COLO668 (cell line): ENCODE measurements at regions not wholly inside any gene's neighbourhood (a gene's known extent, or its start where the extent isn't known, plus 50 kb on each side); places are given as distances from the start of the nearest gene placed in this dataset.
A peak's percentile ranks its signal among the peaks of the same experiment; 100 is the strongest.

Experiments used
- DNase-seq: peaks from one replicate; lab custom pipeline; 2025; ENCODE audit not compliant: unreplicated experiment; lab: John Stamatoyannopoulos, UW

GRCh38 chr14:54342806-54343205 is 54.0 kb upstream of the CDKN3 start:
- no peak for DNase-seq

DNA sequence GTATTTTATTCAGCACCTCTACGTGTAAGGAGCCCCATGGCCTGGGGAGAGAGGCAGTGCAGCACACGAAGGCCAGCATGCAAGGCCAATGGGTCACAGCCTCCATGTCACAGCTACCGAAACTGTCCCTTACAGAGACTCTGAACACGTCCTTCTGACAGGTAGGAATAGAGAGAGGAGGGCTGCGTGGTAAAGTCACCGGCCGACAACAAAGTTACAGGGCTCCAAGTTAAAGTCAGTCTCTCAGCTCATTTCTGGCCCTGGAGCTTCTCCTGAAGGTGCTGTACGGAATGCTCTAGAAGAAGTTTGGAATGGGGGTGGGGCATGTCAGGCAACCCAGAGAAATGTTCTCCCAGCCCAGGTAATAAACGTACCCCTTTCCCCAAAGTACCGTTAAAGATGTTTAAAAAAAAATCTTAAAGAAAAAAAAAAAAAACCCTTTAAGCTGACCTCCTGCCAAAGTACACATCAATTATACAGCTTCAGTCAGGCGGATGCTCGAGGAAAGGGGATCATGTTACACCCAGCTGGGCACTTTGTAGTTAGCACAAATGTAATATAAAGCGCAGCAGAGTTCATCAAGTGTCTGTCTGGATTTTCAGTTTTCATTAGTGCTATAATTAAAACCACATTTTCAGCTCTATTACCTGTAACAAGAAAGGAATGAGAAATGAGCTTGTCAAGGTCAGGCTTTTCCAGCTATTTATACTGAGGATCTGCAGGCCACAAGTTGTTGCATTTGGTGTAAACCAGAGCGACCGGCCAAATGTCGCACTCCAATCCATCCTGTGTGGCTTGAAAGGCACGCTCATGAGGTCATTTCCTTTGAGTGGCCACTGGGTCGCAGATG is 53.3 kb upstream of the CDKN3 start:
- peak; percentile 77 for DNase-seq

DNA sequence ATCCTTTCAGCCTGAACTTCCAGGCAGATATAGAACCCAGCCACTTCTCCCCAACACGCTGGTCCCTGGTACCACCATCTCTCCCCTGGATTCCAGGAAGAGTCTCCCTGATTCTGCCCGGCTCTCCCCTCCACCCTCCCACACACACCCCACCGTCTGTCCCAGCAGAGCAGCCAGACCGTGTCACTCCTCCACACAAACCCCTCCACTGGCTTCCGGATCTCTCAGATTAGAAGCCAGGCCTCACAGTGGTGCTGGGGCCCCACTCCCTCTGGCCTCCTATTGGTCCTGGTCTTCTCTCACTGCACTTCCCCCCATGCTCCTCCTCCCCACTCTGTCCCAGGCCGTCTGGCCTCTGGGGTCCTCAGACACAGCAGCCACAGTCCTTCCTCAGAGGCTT is 52.4 kb upstream of the CDKN3 start:
- DNase-seq, result no peak

GRCh38 chr14:54346257-54346656 is 50.5 kb upstream of the CDKN3 start:
- no peak for DNase-seq
